ENCODE measurements at regions not wholly inside any gene's neighbourhood (a gene's known extent, or its start where the extent isn't known, plus 50 kb on each side); places are given as distances from the start of the nearest gene placed in this dataset.

DNA sequence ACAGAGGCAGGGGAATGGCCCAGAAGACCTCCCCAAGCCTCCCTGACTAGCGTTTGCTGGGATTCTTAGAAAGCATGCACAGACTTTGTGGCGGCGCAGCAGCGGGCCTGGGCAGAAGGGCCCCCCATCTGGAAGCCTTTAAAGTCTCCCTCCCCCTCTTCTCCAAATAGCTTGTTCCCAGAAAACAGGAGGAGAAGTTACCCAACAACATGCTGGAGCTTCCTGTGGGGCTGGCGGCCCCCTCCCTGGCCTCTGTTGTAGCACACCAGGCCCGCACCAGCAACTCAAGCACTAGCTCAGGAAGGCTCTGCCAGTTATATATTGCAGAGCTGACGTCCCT is 334.8 kb downstream of the DYSF start:
- no peak for DNase-seq

DNA sequence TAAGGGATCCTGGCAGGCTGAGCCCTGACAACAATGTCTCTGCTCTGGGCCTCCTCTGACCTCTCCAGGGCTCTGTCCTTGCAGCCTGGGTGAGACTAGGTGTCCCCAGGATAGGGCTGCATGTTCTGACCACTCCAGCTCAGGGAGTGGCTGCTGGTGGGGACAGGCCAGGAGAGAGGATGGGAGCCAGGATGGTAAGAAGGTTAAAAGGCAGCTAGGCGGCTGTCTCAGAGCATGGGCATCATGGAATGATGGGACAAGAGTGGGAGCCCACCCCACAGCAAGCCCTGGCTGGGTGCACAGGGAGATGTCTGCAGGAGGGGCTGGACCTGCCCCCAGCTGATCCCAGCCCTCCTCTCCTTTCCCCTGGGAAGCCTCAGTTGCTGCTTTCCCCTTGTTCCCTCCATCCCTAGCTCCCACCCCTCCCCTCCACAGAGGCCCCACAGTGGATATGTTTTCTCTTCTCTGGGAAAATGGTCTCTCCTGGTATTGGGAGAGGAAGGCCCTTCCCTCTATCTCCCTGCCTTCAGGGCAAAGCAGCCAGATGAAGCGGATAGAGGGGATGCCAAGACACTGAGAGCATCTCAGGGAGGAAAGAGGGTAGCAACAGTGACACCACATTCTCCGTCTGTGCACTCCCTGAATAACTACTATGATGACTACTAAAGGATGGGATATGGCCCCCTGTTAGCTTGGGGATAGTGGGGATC is 334.3 kb downstream of the DYSF start:
- no peak for DNase-seq

DNA sequence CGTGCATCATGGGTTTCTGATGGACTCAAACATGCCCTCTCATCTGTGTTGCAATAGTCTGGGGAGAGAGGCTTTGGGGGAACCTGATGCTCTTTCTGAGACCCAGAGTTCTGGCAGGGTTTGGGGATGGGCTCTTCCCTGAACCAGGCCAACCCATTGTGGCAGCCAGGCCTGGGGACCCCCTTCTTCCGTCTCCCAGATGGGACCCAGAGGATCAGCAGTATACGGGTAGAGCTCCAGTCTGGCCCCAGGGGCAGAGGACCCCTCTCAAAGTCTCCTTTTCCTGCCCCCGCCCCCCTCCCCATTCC is 333.7 kb downstream of the DYSF start:
- DNase-seq = no peak

DNA sequence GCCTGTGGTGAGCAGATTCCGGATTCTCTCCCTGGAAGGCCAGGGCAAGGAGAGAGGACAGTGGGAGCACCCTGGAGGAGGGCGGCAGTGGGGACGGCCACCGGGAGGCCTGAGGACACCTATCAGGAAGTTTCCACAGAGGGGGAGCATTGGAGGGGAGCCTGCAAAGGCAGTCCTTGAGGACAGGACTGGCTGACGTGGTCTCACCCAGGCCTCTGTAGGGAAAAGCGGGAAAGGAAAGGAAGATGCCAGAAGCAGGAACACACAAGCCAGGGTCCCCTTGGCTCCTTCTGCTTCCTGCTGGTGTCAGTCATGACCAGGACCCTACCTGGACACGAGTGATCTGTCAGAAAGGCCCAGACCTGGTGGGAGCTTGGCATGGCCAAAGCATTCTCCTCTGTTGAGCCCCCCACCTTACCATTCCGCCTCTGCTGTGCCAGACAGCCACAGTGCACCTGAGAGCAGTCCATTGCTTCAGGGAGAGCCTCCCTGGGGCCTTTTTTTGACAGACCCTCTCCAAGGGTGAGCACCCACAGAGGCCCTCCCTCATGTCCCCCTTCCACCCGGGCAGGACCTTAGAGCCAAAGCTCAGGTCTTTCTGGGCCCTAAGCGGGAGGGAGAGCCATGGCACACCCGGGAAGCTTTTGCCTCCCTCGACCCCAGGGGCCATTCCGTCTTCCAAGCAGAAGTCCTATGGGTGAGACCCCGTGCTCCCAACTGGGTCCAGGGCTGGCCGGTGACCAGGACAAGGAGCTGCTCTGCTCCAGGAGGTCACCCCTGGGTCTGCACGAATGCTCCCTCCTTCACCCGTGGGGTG is 333.1 kb downstream of the DYSF start:
- no peak for DNase-seq

DNA sequence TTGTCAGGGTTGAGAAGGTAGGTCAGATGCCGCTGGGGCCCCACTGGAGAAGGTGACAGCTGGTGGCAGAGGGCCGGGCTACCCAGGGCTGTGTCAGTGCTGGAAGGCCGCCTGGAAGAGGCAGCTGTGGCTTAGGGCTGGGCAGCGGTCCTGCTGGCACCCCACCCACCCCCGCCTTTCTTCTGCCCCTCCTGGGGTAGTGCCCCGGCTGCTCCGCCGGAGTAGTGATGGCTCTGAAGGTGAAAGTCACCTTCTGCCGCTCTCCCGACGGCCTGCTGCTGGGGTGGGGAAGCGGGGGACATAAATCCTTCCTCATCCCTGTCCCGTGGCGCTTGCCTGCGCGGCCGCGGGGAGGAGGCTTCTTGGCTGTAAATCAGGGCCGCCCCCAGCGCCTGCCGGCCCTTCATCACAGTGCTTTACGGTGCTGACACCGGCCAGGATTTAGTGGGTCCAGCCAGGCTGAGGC is 332.2 kb downstream of the DYSF start:
- no peak for DNase-seq

DNA sequence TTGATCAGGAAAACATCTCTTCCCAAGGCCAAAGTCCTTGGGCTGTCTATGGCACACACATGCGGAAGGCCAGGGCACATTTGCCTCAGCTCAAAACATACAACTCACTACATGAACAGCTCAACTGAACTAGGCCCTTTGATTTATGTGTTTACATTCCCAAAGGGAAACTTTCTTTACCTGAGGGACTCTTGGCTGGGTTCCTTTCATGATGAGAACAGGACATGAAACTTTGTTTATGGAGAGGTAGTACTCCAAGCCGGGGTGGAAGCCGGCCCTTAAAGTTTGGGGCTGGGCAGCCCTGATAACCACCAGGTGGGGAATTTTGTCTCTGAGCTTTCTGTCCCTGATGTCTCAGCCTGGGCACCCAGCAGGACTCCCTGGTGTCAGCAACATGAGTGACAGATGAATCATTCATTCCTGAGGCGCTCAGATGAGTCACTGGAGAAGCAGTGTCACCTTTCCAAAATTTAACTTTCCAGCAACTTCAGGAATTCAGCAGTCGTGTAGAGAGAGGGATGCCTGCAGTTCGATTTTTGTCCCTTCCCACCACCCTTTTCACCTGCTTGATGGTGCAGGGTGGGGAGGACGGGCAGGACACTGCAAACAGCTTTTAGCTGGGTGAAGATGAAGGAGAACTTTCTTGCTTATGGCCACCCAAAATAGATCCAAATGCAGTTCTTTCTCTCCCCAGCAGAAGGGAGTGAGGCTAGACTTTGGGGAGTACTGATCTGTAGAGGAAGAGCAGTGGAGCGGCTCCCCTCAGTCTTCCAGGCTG is 331.6 kb downstream of the DYSF start:
- DNase-seq = no peak

DNA sequence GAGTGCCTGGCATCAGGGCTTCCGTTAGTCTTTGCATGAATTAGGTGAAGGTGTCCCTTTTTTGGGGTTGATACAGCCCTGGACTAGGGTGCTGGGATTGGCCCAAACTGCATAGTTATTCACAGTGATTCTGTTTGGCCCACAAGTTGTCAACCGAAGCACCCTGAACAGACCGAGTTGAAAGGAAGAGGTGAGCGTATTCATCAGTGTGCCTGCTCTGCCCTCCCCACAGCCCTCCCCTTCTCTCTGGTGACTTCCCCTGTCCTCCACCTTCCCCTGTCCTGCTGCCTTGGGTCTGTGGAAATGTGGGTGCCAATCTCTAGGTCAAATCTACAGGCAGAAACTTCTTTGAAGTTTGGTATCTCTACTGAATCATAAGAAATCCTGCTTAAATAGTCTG is 330.5 kb downstream of the DYSF start:
- DNase-seq = no peak

DNA sequence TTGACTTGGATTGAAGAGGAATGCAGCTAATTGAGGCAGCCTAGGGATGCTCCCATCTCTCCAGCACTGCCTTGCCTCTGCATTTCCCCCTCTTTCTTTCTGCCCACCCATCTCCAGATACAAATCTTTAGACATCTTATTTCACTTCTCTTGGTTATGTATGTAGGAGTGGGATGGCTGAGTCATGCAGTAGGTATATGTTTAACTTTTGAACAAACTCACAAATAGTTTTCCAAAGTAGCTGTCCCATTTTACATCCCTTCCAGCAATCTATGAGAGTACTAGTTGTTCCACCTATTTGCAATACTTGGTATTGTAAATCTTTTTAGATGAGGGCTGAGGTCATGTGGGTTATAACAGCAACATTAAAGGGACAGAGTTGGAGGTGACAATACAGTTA is 329.9 kb downstream of the DYSF start:
- DNase-seq = no peak

DNA sequence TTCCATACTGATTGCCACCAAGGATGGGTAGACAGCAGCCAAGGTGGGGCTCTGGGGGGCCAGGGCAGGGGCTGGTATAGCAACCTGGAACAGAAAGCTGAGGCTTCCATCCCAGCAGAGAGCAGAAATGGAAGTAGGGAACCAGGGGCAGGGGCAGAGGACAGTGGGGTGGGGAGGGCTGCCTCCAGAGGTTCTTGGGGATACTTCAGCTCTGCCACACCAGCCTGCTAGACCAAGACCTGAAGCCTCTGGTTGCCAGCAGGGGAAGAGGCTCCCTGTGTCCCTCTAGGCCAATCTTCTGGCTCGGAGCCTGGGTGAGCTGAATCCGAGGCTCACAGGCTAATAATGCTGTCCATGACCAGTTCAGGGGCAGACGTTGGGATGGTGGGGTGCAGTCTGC is 329.0 kb downstream of the DYSF start:
- no peak for DNase-seq

DNA sequence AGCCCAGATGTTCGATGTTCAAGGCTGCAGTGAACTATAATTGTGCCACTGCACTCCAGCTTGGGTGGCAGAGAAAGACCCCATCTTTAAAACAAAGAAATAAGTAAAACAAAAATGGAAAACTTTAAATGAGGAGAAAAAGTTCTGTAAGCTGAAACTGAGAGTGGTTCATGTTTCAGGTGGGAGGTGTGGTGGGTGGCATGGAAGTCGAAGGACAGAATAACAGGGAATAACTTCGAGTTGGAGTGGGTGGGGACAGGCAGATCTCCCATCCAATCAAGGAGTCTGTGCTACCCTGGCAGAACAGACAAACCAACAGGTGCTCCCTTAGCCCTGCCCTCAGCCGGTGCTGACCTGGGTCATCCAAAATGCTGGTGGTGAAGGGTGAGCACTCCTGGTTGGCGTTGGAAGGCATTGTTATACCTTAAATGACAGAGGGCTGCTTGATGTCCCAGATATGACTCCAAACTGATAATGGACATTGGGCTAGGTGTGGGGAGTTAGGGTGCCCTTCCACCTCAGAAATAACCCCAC is 328.4 kb downstream of the DYSF start:
- no peak for DNase-seq

DNA sequence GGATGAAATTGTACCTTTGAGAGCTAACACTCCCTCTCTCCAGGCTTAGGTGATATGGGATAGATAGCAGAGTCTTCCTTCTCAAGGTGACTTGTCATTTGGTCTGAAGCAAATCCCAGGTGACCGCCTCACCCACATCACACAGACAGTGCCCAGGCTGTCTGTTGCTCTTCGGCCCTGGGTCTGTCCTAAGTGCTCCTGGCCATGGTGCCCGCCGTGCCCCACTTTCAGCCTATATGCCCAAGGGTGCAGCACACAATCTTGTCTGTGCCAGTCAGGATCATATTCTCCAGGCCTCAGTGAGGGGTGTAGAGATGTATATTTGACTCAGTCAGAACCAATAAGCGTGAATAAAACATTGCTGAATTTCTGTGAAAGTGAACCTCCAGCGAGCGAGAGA is 326.8 kb downstream of the DYSF start:
- no peak for DNase-seq

DNA sequence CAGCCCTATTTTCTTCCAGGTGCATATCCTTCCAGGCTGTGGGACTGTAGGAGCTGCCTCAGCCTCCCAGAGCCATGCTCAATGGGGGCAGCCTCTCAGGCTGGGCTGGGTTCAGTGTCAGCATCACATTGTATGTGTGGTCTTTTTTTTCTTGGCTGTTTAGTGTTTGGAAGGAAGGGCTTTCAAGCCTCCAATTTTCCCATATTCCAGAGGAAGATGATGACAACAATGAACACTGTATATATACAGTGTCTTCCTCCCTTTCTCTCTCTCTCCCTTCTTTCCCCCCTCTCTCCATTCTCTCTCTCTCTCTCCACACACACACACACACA is 326.4 kb downstream of the DYSF start:
- DNase-seq = no peak

DNA sequence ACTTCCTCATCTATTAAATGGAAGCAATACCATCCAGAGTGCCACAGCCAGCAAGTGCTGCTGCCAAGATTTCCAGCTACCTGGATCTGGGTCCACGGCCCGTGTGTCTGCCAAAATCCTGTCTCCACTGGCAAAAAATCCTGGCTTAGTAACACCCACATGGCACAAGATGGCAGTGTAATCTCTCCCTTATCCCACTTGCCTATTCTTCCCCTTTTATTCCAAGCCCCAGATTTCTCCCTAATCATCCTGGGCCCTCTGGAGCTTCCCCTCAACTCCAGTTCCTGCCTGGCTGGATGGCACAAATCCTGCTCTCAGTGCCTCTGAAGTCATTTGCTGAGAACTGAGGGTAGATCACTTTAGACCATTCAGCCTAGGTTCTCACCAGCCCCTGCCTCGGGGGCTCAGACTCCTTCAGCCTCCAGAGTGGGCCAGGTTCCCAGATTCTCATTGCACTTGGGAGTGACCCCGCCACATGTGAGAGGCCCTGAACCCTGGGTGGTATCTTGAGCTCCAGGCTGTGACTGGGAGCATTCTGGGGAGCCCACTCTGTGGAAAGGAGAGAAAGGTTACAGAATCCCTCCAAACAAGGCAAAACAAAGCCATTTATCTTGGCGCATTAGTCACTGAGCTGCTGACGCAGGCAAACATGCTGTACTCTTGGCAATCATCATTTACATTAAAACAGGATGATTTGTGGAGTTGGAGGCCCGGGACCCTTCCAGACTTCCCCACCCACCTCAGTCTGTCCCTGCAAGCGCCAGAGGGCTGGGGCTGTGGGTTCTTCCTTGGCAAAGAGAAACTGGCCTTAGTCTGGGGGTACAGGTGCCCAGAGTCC is 325.8 kb downstream of the DYSF start:
- no peak for DNase-seq

DNA sequence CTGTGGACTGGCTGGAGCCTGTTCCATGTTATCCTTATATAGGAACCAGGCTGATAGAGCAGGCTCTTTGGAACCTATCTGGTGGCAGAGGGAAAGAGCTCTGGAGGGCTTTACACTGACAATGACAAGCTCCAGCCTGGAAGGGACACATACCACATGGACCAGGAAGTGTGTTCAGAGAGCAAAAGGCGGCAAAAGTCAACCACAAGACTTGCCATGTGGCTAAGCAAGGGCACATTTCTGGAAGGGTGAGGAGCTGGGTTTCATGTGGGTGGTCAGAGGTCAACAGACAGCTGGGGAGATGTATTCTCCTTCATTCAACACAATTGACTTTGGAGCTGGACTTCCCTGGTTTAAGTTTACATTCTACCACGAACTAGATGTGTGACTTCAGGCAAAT is 325.2 kb downstream of the DYSF start:
- no peak for DNase-seq

DNA sequence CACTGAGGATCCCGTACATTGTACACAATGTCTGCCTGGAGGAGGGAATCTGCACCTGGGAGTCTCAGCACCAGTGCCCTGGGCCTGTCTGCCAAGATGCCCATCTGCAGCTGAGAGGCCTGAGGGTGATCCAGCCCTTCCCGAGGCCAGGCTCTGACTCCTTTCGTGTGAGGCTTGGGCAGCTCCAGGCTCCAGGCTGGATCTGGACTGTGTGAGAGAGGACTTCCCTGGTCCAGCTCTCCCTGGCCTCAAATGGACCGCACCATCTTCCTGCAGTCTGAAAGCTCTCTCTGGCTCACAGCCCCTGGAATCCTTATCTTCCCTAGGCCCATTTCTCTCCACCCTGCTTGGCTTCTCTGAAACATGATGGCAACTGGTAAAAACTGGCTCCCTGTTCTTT is 324.6 kb downstream of the DYSF start:
- no peak for DNase-seq

DNA sequence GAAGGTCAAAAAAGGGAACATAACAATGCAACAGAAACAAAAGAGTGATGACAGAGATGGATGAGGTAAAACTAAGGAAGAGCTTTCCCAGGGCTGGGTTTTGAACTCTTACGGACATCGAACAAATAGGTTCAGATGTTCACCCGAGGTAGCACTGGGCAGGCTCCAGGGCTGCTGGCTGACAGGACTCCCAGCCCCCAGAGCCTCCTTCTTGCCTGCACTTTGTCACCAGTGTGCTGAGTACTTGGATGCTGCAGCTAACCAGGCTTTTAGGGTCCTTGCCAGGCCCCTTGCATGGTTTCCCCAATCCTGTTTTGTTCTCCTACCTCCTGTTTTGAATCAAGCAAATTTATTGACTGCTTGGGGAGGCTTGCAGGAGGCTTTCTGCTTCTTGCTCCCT is 322.9 kb downstream of the DYSF start:
- DNase-seq = no peak

DNA sequence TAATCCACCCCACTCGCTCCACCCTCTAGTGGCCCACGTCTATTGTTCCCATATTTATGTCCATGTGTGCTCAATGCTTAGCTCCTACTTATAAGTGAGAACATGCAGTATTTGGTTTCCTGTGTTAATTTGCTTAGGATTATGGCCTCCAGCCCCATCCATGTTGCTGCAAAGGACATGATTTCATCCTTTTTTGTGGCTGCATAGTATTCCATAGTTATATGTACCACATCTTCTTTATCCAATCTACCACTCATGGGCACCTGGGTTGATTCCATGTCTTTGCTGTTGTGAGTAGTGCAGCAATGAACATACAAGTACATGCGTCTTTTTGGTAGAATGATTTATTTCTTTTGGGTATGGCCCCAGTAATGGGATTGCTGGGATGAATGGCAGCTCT is 319.9 kb downstream of the DYSF start:
- no peak for DNase-seq

DNA sequence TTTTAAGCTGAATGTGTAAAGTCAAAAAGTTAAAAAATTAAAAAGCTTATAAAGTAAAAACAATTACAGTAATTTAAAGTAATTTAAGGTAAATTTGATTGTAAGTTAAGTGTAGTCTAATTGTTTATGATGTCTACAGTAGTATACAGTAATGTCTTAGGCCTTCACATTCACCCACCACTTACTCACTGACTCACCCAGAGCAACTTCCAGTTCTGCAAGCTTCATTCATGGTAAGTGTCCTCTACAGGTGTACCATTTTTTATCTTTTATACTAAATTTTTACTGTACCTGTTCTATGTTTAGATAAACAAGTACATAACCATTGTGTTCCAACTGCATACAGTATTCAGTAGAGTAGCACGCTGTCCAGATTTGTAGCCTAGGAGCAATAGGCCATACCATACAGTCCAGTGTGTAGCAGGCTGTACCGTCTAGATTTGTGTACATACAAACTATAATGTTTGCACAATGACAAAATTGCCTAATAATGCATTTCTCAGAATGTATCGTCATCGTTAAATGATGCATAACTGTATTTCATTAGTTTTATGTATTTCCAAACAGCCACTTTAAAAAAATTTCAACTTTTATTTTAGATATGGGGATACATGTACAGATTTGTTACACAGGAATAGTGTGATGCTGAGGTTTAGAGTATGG is 319.3 kb downstream of the DYSF start:
- no peak for DNase-seq

DNA sequence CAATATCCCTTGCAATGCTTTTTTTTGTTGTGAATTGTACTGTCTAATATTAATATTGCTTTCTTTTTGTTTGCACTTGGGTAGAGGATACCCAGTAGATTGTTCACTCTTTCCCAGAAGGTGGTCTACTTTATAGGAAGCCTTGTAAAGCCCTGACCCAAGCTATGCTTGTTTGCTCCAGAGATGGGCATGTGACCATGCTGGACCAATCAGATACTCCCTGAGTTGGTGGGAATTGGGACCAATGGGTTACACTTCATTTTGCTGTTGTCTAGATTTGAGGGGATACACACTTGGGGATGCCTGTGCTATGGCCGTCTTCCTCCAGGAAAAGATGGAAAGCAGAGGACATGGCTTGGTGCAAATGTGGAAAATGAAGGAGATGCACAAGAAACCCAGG is 314.3 kb downstream of the DYSF start:
- no peak for DNase-seq

DNA sequence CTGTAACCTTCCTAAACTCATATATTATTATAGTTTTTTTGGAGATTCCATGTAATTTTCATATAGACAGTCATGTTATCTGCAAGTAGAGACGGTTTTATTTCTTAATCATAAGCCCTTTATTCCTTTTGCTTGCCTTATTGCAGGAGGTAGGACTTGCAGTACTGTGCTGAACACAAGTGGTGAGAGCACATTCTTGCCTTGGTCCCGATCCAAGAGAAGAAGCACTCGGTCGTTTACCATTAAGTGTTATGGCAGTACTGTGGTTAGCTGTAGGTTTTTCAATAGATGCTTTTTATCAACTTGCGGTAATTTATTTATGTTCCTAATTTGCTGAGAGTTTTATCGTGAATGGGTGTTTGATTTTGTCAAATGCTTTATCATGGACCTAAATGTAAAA is 305.7 kb downstream of the DYSF start:
- DNase-seq = no peak

DNA sequence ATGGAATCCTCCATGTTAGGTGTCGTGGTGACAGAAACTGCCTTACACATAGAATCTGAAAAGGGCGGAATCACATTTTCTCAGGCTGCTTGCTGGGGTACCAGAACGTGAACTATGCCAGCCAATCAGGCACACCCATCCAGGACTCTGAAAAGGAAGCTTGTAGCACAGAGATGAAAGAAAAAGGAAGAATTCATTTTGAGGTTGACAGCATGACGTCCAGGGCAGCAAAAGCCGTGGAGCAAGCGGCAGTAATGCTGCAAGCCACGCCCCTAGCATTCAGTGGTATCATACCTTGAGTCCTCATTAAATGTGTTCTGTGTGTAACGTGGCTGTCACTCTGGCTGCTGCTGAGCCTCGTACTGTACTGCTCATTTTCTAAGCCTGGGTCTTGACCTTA is 304.0 kb downstream of the DYSF start:
- no peak for DNase-seq

DNA sequence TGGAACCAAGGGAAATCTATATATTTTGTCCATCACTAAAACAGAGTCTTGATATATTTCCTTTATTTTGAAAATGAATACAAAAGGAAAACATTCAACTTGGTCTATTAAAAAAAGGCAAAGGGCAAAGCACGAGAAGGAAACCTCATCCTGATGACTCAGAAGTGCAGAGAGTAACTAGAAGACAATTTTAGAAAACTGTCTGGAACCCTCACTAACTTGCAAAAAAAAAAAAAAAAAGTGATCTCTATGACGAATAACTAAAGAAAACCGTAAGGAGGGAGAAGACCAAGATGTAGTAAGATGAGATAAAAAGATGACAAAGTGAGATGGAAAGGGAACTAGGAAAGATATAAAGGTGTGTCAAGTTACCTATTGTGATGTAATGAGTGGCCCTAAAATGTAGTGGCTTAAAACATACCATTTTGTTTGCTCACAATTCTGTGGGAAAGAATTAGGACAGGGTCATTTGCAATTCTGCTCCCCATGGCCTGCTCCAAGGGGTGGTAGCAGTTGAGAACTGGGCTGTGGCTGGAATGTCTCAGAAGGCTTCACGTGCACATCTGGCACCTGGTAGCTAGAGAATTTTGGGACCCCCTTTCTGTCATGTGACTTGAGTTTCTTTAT is 303.0 kb downstream of the DYSF start:
- DNase-seq = no peak
